ENCODE measurements at regions not wholly inside any gene's neighbourhood (a gene's known extent, or its start where the extent isn't known, plus 50 kb on each side); places are given as distances from the start of the nearest gene placed in this dataset.

DNA sequence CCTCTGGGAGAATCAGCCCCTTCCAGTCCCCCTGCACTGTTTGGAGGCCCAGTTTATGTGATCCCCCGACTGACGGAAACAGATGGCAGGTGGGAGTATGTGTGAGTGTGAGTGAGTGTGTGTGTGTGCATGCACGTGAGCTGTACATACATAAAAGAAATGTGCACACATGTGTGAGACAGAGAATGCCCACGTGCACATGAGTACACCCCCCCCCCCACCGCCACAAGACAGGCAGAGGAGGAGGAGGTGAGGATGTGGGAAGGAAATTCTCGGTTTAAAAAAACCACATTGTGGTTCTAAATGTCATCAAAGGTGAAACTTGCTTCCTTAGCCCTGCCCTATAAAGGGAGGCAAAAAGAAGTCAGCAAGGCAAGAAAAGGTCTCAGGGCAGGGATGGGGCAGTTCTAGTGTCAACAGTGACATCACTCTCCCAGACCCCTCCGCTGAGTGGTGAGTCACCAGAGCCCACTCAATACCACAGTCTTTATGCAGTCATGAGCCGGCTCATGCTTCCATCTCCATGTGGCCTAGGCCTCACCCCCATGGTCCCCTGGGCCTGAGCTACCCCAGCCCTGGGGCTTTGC, 79.2 kb upstream of the HSPA9 start:
- DNase-seq (ENCODE audit: low read depth): peak; percentile 52
- no peak overlapping the region for H3K4me3 ChIP-seq (ENCODE audit: low read depth, low read length)
- TF ChIP-seq, protein P1, sequence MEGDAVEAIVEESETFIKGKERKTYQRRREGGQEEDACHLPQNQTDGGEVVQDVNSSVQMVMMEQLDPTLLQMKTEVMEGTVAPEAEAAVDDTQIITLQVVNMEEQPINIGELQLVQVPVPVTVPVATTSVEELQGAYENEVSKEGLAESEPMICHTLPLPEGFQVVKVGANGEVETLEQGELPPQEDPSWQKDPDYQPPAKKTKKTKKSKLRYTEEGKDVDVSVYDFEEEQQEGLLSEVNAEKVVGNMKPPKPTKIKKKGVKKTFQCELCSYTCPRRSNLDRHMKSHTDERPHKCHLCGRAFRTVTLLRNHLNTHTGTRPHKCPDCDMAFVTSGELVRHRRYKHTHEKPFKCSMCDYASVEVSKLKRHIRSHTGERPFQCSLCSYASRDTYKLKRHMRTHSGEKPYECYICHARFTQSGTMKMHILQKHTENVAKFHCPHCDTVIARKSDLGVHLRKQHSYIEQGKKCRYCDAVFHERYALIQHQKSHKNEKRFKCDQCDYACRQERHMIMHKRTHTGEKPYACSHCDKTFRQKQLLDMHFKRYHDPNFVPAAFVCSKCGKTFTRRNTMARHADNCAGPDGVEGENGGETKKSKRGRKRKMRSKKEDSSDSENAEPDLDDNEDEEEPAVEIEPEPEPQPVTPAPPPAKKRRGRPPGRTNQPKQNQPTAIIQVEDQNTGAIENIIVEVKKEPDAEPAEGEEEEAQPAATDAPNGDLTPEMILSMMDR (IDR thresholded peaks at IDR 0.05; ENCODE audit: insufficient read depth, low read depth, low read length): no peak

DNA sequence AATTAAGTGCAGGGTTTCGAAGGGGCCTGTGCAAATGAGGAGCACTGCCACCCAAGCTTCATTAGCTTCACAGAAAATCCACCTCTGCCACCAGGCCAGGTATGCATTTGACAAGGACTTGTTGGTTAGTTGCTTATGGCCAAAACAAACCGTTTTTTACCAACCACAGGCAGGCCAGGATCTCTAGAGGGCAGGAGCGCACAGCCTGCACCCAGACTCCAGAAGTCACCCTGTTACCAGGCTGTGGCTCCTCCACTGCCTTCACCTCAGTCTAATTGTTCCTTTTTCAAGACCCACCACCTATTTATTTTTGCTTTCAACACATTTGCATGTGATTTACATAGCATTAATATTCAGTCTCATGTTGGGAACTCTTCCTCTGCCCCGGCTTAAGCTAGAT, 78.3 kb upstream of the HSPA9 start:
- no peak overlapping the region for H3K4me3 ChIP-seq (ENCODE audit: low read depth, low read length)
- TF ChIP-seq, protein P1 (IDR thresholded peaks at IDR 0.05; ENCODE audit: insufficient read depth, low read depth, low read length): peak; percentile 55
- peak; percentile 42 for DNase-seq (ENCODE audit: low read depth)

DNA sequence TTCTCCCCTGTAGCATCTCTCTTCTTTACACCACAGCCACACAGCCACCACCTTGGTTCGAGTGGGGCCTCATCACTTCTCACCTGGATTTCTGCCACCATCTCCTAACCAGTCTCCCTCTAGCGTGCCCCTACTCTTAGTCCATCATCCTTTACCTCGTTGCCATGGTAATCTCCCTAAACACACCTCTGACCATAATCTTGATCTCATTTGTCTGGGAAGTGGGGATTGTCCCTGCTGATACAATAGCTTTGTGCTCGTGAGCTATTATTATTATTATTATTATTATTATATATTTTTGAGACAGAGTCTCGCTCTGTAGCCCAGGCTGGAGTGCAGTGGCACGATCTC, 76.5 kb upstream of the HSPA9 start:
- DNase-seq (ENCODE audit: low read depth): no peak
- TF ChIP-seq, protein P1 (IDR thresholded peaks at IDR 0.05; ENCODE audit: insufficient read depth, low read depth, low read length): no peak
- H3K4me3 ChIP-seq (ENCODE audit: low read depth, low read length): no peak overlapping the region

DNA sequence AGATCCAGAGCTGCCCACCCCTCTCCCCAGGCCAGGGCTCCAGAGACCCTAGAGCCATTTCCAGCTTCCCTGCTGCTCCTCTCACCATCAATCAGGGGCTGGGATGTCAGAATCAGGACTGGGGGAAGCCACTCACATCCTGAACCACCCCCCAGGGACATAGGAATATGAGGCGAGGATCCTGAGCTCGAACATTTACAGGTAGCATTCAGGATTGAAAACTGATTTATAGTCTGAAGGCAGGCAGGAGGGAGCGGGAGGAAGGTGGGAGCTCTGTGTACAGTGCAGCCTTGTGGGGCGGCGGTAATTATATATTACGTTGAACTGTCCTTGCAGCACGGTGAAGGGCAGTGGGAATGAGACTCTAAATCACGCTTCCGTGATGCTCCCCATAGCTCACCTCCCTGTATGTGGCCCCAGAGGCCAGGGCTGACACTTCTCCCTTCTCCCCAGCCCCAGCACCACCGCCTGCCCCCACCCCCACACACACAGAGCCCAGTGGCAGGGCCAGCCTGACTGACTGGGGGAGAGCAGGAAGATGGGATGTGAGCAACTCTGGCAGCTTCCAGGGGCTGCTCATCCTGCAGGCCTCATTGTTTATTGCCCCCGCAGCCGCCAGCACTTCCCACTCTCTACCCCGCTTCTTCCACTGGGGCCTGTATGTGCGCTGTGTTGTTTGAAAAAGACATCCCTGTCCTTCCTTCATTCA, 76.0 kb upstream of the HSPA9 start:
- no peak overlapping the region for H3K4me3 ChIP-seq (ENCODE audit: low read depth, low read length)
- no peak for DNase-seq (ENCODE audit: low read depth)
- TF ChIP-seq, protein P1 (IDR thresholded peaks at IDR 0.05; ENCODE audit: insufficient read depth, low read depth, low read length): no peak

DNA sequence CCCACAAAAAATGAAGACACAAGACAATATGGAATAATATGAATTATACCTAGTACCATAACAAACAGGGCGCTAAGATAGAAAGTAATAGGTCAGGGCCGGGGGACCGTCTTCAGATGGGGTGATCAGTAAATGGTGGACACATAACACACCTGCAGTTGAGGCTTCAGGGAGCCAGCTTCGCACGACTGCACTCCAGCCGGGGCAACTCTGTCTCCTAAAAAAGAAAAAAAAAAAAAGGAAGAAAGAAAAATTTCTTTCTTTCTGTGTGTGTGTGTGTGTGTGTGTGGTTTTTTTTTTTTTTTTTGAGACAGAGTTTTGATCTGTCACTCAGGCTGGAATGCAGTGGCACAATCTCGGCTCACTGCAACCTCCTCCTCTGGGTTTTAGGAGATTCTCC, 75.0 kb upstream of the HSPA9 start:
- TF ChIP-seq, protein P1 (IDR thresholded peaks at IDR 0.05; ENCODE audit: insufficient read depth, low read depth, low read length): no peak
- no peak for DNase-seq (ENCODE audit: low read depth)
- H3K4me3 ChIP-seq (ENCODE audit: low read depth, low read length): no peak overlapping the region

DNA sequence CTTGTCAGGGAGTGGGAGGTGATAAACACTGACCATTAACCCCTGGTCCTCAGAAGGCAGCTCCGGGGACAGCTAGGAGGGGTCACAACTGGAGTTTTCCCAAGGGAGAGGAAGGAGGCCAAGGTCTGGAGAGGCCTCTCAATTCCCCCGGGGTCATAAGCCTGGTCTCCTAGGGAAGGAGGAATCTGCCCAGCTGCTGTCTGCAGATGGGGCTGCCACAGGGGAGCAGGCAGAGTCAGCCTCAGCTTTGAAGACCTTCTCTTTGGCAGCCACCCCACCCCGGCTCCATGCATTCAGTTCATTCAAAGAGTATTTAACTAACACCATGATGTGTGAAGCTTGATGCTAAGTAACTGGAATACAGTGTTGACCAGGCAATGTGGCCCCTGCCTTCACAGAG, 74.6 kb upstream of the HSPA9 start:
- TF ChIP-seq, protein P1 (IDR thresholded peaks at IDR 0.05; ENCODE audit: insufficient read depth, low read depth, low read length): no peak
- DNase-seq (ENCODE audit: low read depth): no peak

DNA sequence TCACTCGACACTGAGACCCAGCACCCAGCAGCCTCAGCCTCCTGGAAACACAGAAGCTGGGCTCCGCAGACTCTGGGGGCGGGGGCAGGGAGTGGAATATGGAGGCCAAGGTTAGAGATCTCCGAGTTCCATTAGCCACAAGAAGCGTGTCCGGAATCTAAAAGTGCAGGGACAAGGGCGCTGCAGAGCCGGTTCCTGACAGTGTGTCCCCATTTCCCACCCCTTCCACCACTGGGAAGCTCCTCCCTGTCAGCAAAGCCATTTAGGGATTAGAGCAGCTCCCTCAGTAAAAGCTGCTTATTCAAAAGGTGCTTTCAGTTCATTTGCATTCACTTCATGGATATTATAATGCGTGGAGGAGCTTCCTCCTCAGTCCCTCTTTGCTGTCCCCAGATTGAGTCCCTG, 74.1 kb upstream of the HSPA9 start:
- H3K4me3 ChIP-seq (ENCODE audit: low read depth, low read length): no peak overlapping the region
- TF ChIP-seq, protein P1 (IDR thresholded peaks at IDR 0.05; ENCODE audit: insufficient read depth, low read depth, low read length): no peak
- DNase-seq (ENCODE audit: low read depth): no peak

More for the DNA sequence above, 74.6 kb upstream of the HSPA9 start:
- no peak overlapping the region for H3K4me3 ChIP-seq (ENCODE audit: low read depth, low read length)

Measured in fibroblast of villous mesenchyme (primary cell).